Neural progenitor cell (in vitro differentiated cells): ENCODE measurements at regions not wholly inside any gene's neighbourhood (a gene's known extent, or its start where the extent isn't known, plus 50 kb on each side); places are given as distances from the start of the nearest gene placed in this dataset.

Experiments used
- EZH2 ChIP-seq: fragments of 200-600 bp; sonication (generic); IDR thresholded peaks from 2 replicates; pipeline ENCODE4 v1.6.1; 2017; ENCODE audit warnings: antibody characterized with exemption, mild to moderate bottlenecking, moderate library complexity
- EZH2phosphoT487 ChIP-seq: fragments of 200-600 bp; sonication (generic); IDR thresholded peaks from 2 replicates; pipeline ENCODE4 v1.6.1; 2017; ENCODE audit warnings: antibody characterized with exemption
- TF ChIP-seq, protein P1 (sequence below): fragments of 200-600 bp; sonication (generic); IDR thresholded peaks from 2 replicates; pipeline ENCODE4 v1.5.1; 2017; ENCODE audit warnings: antibody characterized with exemption, mild to moderate bottlenecking

DNA sequence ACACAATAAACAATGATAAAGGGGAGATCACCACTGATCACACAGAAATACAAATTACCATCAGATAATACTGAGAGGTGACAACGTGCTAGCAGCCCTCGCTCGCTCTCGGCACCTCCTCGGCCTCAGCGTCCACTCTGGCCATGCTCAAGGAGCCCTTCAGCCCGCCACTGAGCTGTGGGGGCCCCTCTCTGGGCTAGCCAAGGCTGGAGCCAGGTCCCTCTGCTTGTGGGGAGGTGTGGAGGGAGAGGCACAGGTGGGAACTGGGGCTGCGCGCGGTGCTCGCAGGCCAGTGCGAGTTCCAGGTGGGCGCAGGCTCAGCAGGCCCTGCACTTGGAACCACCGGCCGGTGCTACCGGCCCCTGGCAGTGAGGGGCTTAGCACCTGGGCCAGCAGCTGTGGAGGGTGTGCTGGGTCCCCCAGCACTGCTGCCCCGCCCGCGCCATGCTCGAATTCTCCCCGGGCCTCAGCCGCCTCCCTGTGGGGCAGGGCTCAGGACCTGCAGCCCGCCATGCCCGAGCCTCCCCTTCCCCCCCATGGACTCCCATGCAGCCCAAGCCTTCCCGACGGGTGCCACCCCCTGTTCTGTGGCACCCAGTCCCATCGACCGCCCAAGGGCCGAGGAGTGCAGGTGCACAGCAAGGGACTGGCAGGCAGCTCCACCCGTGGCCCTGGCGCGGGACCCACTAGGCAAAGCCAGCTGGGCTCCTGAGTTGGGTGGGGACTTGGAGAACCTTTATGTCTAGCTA lies 340.0 kb upstream of the GULP1 start:
- TF ChIP-seq, protein P1, sequence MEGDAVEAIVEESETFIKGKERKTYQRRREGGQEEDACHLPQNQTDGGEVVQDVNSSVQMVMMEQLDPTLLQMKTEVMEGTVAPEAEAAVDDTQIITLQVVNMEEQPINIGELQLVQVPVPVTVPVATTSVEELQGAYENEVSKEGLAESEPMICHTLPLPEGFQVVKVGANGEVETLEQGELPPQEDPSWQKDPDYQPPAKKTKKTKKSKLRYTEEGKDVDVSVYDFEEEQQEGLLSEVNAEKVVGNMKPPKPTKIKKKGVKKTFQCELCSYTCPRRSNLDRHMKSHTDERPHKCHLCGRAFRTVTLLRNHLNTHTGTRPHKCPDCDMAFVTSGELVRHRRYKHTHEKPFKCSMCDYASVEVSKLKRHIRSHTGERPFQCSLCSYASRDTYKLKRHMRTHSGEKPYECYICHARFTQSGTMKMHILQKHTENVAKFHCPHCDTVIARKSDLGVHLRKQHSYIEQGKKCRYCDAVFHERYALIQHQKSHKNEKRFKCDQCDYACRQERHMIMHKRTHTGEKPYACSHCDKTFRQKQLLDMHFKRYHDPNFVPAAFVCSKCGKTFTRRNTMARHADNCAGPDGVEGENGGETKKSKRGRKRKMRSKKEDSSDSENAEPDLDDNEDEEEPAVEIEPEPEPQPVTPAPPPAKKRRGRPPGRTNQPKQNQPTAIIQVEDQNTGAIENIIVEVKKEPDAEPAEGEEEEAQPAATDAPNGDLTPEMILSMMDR: no peak
- no peak for TF ChIP-seq EZH2
- TF ChIP-seq EZH2phosphoT487: no peak
